ENCODE measurements at regions not wholly inside any gene's neighbourhood (a gene's known extent, or its start where the extent isn't known, plus 50 kb on each side); places are given as distances from the start of the nearest gene placed in this dataset.

GRCh38 chr3:72451841-72452240 is 396.4 kb downstream of the SHQ1 start:
- TF ChIP-seq CTCF (IDR thresholded peaks at IDR 0.05) = no peak
- no peak overlapping the region for H3K27ac Mint-ChIP-seq
- no peak overlapping the region for H3K4me3 Mint-ChIP-seq
- DNase-seq = no peak
- peaks cover 8% of the 10 kb centered on the region for H3K4me1 Mint-ChIP-seq
- H3K27me3 Mint-ChIP-seq (ENCODE audit: low read depth, poor library complexity) = peaks cover 65% of the 10 kb centered on the region
- H3K36me3 Mint-ChIP-seq (ENCODE audit: low read depth) = no peaks in the 10 kb centered on the region
- H3K9me3 Mint-ChIP-seq = no peaks in the 10 kb centered on the region

GRCh38 chr3:72449551-72449950 is 398.7 kb downstream of the SHQ1 start:
- TF ChIP-seq CTCF (IDR thresholded peaks at IDR 0.05) = no peak
- peaks cover 52% of the 10 kb centered on the region for H3K27me3 Mint-ChIP-seq (ENCODE audit: low read depth, poor library complexity)
- no peak overlapping the region for H3K27ac Mint-ChIP-seq
- H3K4me1 Mint-ChIP-seq = peaks cover 27% of the 10 kb centered on the region
- no peak for DNase-seq
- peaks cover 2% of the 10 kb centered on the region for H3K36me3 Mint-ChIP-seq (ENCODE audit: low read depth)
- no peak overlapping the region for H3K4me3 Mint-ChIP-seq
- H3K9me3 Mint-ChIP-seq = no peaks in the 10 kb centered on the region

- Mint-ChIP-seq H3K27me3 (ENCODE audit: low read depth, poor library complexity) (peaks cover 49% of the 10 kb centered on the region), H3K36me3 (ENCODE audit: low read depth) (peaks cover 8% of the 10 kb centered on the region), H3K4me1 (peaks cover 34% of the 10 kb centered on the region), H3K4me3 (no peak overlapping the region), H3K9me3 (no peaks in the 10 kb centered on the region), H3K27ac (no peak overlapping the region)
- TF ChIP-seq CTCF (IDR thresholded peaks at IDR 0.05) = no peak
- no peak for DNase-seq
Measured at GRCh38 chr3:72448858-72449257, 399.4 kb downstream of the SHQ1 start.

- peaks cover 44% of the 10 kb centered on the region for H3K27me3 Mint-ChIP-seq (ENCODE audit: low read depth, poor library complexity)
- no peak overlapping the region for H3K27ac Mint-ChIP-seq
- H3K9me3 Mint-ChIP-seq = no peaks in the 10 kb centered on the region
- H3K4me1 Mint-ChIP-seq = peaks cover 38% of the 10 kb centered on the region
- peak overlapping the region; percentile 72 for H3K4me3 Mint-ChIP-seq
- H3K36me3 Mint-ChIP-seq (ENCODE audit: low read depth) = peaks cover 13% of the 10 kb centered on the region
- no peak for DNase-seq
- no peak for TF ChIP-seq CTCF (IDR thresholded peaks at IDR 0.05)
Measured at GRCh38 chr3:72448375-72448823, 399.8 kb downstream of the SHQ1 start.

- TF ChIP-seq CTCF (IDR thresholded peaks at IDR 0.05) = no peak
- H3K27ac Mint-ChIP-seq = no peak overlapping the region
- H3K27me3 Mint-ChIP-seq (ENCODE audit: low read depth, poor library complexity) = peaks cover 37% of the 10 kb centered on the region
- peaks cover 49% of the 10 kb centered on the region for H3K4me1 Mint-ChIP-seq
- peak overlapping the region; percentile 72 for H3K4me3 Mint-ChIP-seq
- DNase-seq = peak; percentile 97
- no peaks in the 10 kb centered on the region for H3K9me3 Mint-ChIP-seq
- peaks cover 14% of the 10 kb centered on the region for H3K36me3 Mint-ChIP-seq (ENCODE audit: low read depth)
Measured at GRCh38 chr3:72447059-72447946, 400.9 kb downstream of the SHQ1 start.
